Left ventricle myocardium inferior (tissue), 1 donor: ENCODE measurements at regions not wholly inside any gene's neighbourhood (a gene's known extent, or its start where the extent isn't known, plus 50 kb on each side); places are given as distances from the start of the nearest gene placed in this dataset.

Experiments used
- DNase-seq: peaks from one replicate; pipeline ENCODE4 v3.0.0-alpha.2; 2020
- H3K27ac ChIP-seq: fragments of 200-600 bp; replicated peaks from 2 replicates; pipeline ENCODE4 v1.8.0; 2021
- H3K27me3 ChIP-seq: fragments of 200-600 bp; 2 replicates; pipeline ENCODE4 v1.8.0; 2021; ENCODE audit warnings: low read depth
- H3K36me3 ChIP-seq: fragments of 200-600 bp; 2 replicates; pipeline ENCODE4 v1.8.0; 2021
- H3K4me1 ChIP-seq: fragments of 200-600 bp; 2 replicates; pipeline ENCODE4 v1.8.0; 2021
- H3K4me3 ChIP-seq: fragments of 200-600 bp; 2 replicates; pipeline ENCODE4 v1.8.0; 2021; ENCODE audit warnings: mild to moderate bottlenecking, moderate library complexity
- H3K9me3 ChIP-seq: fragments of 200-600 bp; replicated peaks from 2 replicates; pipeline ENCODE4 v1.8.0; 2021
- CTCF ChIP-seq: fragments of 200-600 bp; IDR thresholded peaks from 2 replicates; pipeline ENCODE4 v1.8.0; 2021; ENCODE audit warnings: antibody characterized with exemption, mild to moderate bottlenecking, borderline replicate concordance
- intact Hi-C: fragments of 100-400 bp; cut with micrococcal nuclease; formaldehyde crosslinking; loops from one replicate; pipeline ENCODE4 v1.11.0; 2022
- donor health status: DM: no; HTN: yes; CAD: no; lungs with severe emphysema.

DNA sequence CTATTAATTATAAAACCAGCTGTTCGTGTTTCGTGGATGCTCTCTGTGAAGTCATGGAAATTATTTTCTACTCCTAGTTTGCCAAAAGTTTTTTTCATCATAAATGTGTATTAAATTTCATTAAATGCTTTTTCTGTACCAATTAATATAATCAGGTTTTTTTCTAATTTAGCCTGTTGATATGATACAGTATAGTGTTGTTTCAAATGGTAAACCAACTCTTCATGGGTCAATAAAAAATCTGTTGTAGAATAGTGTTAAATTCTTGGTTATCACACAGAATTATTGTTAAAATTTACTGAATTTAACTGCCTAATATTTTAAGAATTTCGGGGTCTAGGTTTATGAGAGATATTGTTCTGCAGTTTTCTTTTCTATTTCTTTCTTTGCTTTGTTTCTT, 505.9 kb upstream of the MANEA start:
- intact Hi-C loops: no loop called here
- no peak for TF ChIP-seq CTCF
- no peak for DNase-seq
- Histone ChIP-seq H3K27ac (no peak overlapping the region), H3K9me3 (no peaks in the 10 kb centered on the region), H3K27me3 (peaks cover 7% of the 10 kb centered on the region), H3K4me3 (no peak overlapping the region), H3K4me1 (no peaks in the 10 kb centered on the region), H3K36me3 (no peaks in the 10 kb centered on the region)

- intact Hi-C loops: no loop called here
- no peaks in the 10 kb centered on the region for H3K4me1 ChIP-seq
Observed at GRCh38 chr6:95078457-95078856, 498.9 kb upstream of the MANEA start.

DNA sequence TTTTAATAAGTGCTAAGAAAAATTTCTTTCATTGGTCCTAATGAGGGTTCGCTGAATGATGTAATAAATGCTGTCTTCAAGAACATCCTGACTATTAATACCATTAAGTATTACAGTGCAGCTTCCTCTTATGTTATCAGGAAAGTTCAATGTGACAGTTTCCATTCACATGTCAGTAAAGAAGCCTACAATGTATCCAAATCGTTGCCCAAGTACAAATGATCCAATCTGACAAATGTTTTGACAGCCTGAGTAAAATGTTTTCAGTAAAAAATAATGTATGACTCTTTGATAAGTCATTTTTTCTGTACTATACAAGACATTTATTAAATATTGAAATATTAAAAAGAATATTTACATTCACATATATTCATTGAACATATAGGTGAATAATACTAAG, 496.1 kb upstream of the MANEA start:
- TF ChIP-seq CTCF: no peak
- intact Hi-C loops: no loop called here
- Histone ChIP-seq H3K27me3 (peaks cover 2% of the 10 kb centered on the region), H3K9me3 (no peaks in the 10 kb centered on the region), H3K27ac (no peak overlapping the region), H3K4me1 (no peaks in the 10 kb centered on the region), H3K36me3 (no peaks in the 10 kb centered on the region), H3K4me3 (no peak overlapping the region)
- DNase-seq: no peak

More at GRCh38 chr6:95078457-95078856, 498.9 kb upstream of the MANEA start:
- Histone ChIP-seq H3K27me3 (peaks cover 7% of the 10 kb centered on the region), H3K36me3 (no peaks in the 10 kb centered on the region), H3K4me3 (no peak overlapping the region), H3K27ac (no peak overlapping the region), H3K9me3 (no peaks in the 10 kb centered on the region)
- no peak for DNase-seq
- no peak for TF ChIP-seq CTCF

DNA sequence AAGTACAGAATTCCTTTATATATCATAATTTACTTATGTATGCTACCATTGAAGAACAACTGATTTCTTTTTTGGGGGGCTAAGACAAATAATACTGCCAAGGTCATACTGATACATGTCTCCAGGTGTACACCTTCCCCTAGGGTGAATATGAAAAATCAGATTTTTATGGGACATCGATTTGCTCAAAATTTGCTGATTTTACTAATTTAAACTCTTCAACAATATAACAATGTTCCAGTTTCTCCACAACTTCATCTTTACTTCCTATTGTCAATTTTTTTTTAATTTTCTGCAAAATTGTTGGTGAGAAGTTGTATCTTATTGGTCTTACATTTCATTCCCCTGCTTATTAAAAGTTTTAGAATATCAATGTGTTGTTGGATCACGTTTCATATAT, 495.4 kb upstream of the MANEA start:
- DNase-seq: no peak
- no peak overlapping the region for H3K4me3 ChIP-seq

DNA sequence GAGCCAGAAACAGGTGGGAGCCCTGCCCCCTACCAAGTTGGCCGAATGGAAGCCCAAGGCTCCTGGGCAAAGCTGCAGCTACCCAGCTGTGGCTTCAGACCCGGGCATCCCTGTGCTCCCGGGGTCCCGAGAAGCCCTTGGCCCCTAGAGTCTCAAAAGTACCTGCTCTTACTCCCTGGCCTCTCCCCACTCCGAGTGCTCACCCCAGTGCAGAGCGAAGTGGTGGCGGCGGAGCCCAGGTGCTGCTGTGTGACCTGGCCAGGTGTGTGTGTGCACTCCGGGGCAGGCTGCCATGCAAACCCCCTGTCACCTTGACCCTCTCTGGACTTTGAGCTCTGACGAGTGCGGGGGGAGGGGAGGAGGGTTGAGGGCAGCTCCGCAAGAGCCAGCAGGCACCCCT, 493.8 kb upstream of the MANEA start:
- Histone ChIP-seq H3K27me3 (no peaks in the 10 kb centered on the region), H3K36me3 (no peaks in the 10 kb centered on the region), H3K4me1 (no peaks in the 10 kb centered on the region), H3K27ac (no peak overlapping the region), H3K9me3 (no peaks in the 10 kb centered on the region), H3K4me3 (no peak overlapping the region)
- DNase-seq: no peak
- intact Hi-C loops: no loop called here
- no peak for TF ChIP-seq CTCF

More for the DNA sequence above, 495.4 kb upstream of the MANEA start:
- no peak for TF ChIP-seq CTCF
- Histone ChIP-seq H3K9me3 (no peaks in the 10 kb centered on the region), H3K27me3 (no peaks in the 10 kb centered on the region), H3K36me3 (no peaks in the 10 kb centered on the region), H3K4me1 (no peaks in the 10 kb centered on the region), H3K27ac (no peak overlapping the region)
- intact Hi-C loops: no loop called here

DNA sequence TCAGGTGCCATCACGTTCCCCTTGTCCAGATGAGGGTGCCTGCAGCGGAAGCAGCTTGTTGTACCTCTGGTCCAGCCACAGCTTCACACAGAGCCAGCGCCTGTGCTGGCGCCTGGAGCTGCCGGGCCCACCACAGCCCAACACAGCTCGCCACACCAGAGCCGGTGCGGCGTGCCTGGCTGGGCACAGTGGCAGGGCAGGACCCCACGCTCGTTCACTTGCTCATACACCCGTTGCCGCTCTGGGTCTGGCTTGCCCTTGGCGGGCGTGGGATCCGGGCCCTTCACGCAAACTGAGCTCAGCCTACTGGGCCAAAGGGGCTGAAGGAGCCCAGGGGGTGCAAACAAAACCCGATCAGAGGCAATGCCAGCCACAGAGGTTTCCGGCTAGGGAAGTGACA, 492.5 kb upstream of the MANEA start:
- Histone ChIP-seq H3K4me3 (no peak overlapping the region), H3K27ac (no peak overlapping the region), H3K36me3 (no peaks in the 10 kb centered on the region), H3K9me3 (no peaks in the 10 kb centered on the region), H3K27me3 (no peaks in the 10 kb centered on the region), H3K4me1 (no peaks in the 10 kb centered on the region)
- intact Hi-C loops: no loop called here
- no peak for DNase-seq
- no peak for TF ChIP-seq CTCF
